ENCODE measurements at regions not wholly inside any gene's neighbourhood (a gene's known extent, or its start where the extent isn't known, plus 50 kb on each side); places are given as distances from the start of the nearest gene placed in this dataset.

DNA sequence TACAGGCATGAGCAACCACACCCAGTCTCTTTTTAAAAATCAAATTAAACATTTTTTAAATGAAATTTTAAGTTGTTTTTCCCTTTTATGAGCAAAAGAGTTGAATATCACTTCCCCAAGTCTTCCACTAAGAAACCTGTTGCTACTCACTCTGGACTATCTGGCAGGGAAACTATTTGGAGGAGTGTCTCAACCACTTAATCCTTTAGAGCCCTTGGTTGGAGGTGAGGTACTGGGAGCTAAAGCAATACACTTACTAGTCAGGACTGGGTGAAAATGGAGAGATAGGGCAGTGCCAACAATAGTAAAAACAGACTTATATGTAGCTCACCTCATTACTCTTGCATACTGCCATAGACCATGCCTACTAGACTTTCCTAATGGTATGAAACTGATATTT lies 135.5 kb downstream of the RND3 start:
- no peak for TF ChIP-seq CTCF (IDR thresholded peaks at IDR 0.05; ENCODE audit: low read depth, low read length)
- no peak for TF ChIP-seq EZH2phosphoT487 (IDR thresholded peaks at IDR 0.05; ENCODE audit: low read depth)
